H1 (cell line): ENCODE measurements at regions not wholly inside any gene's neighbourhood (a gene's known extent, or its start where the extent isn't known, plus 50 kb on each side); places are given as distances from the start of the nearest gene placed in this dataset.

Experiments
- CTCF ChIA-PET: fragments of 300-600 bp; sonication (Branson Sonifier 250); formaldehyde crosslinking; loops from one replicate; lab custom pipeline; 2021; ENCODE audit not compliant: partially characterized antibody; lab: Charles Lee
- POLR2A ChIA-PET: fragments of 300-600 bp; sonication (Branson Sonifier 250); formaldehyde crosslinking; loops from one replicate; lab custom pipeline; 2021; ENCODE audit warnings: inconsistent platforms; ENCODE audit not compliant: partially characterized antibody; lab: Charles Lee
- DNase-seq, 2 experiments: peaks; one replicate each; pipeline versions ENCODE4 v3.0.0 to v3.0.0-alpha.2; 2010 to 2022; ENCODE audit warnings: low spot score in 2 of 2, low read depth in 1 of 2, mixed read lengths in 1 of 2
- FAIRE-seq: peaks from 2 replicates; lab custom pipeline; 2011; peaks lifted over from hg19 to GRCh38; lab: Jason Lieb, UNC
- H2AFZ ChIP-seq: 2 replicates; pipeline ENCODE4 v1.8.1; 2012; ENCODE audit warnings: low read length, inconsistent platforms
- H2AK5ac ChIP-seq: 2 replicates; pipeline ENCODE4 v1.6.1; 2013; ENCODE audit warnings: low read depth, low read length
- H2BK120ac ChIP-seq: replicated peaks from 2 replicates; pipeline ENCODE3; 2013; ENCODE audit warnings: low read depth, low read length, inconsistent platforms
- H2BK12ac ChIP-seq: 2 replicates; pipeline ENCODE4 v1.6.1; 2013; ENCODE audit warnings: low read depth, low read length
- H2BK15ac ChIP-seq: 2 replicates; pipeline ENCODE4 v1.6.1; 2013; ENCODE audit warnings: low read length
- H2BK20ac ChIP-seq: 2 replicates; pipeline ENCODE4 v1.6.1; 2013; ENCODE audit warnings: low read length
- H2BK5ac ChIP-seq: 2 replicates; pipeline ENCODE4 v1.6.1; 2013; ENCODE audit warnings: low read depth, low read length
- H3K14ac ChIP-seq: 2 replicates; pipeline ENCODE4 v1.6.1; 2013; ENCODE audit warnings: inconsistent platforms; ENCODE audit not compliant: insufficient read length
- H3K18ac ChIP-seq: 2 replicates; pipeline ENCODE4 v1.6.1; 2013; ENCODE audit warnings: low read length; ENCODE audit errors: extremely low read depth
- H3K23ac ChIP-seq: 2 replicates; pipeline ENCODE4 v1.6.1; 2013; ENCODE audit warnings: inconsistent platforms; ENCODE audit not compliant: insufficient read length
- H3K23me2 ChIP-seq: 2 replicates; pipeline ENCODE4 v1.6.1; 2013; ENCODE audit warnings: low read depth, low read length
- H3K27ac ChIP-seq: 2 replicates; pipeline ENCODE4 v1.6.1; 2011; ENCODE audit warnings: low read depth, low read length, inconsistent platforms
- H3K27me3 ChIP-seq, 4 experiments: replicated peaks in 1 of 4; 1 replicate in 1 of 4; 2 replicates in 3 of 4; pipeline versions ENCODE4 v1.6.1 to v1.8.1; 2011 to 2013; ENCODE audit warnings: low read length in 3 of 4, mild to moderate bottlenecking in 3 of 4, inconsistent platforms in 2 of 4, mixed read lengths in 2 of 4, moderate library complexity in 1 of 4; ENCODE audit not compliant: control insufficient read depth in 3 of 4, insufficient read depth in 3 of 4; ENCODE audit errors: extremely low read depth in 1 of 4
- H3K36me3 ChIP-seq, 4 experiments: 2 replicates each; pipeline versions ENCODE4 v1.6.1 to v1.8.1; 2011 to 2013; ENCODE audit warnings: mild to moderate bottlenecking in 4 of 4, low read length in 3 of 4, moderate library complexity in 2 of 4, control low read depth in 1 of 4, inconsistent platforms in 1 of 4; ENCODE audit not compliant: insufficient read depth in 4 of 4, control insufficient read depth in 2 of 4
- H3K4ac ChIP-seq: replicated peaks from 2 replicates; pipeline ENCODE3; 2013; ENCODE audit warnings: low read length, low read depth, mixed read lengths, inconsistent platforms; ENCODE audit not compliant: insufficient read length
- H3K4me1 ChIP-seq, 4 experiments: replicated peaks in 1 of 4; 1 replicate in 1 of 4; 2 replicates in 3 of 4; pipeline versions ENCODE4 v1.6.1 to v1.8.1; 2011 to 2013; ENCODE audit warnings: low read length in 3 of 4, inconsistent platforms in 2 of 4, mixed read lengths in 1 of 4; ENCODE audit not compliant: insufficient read depth in 4 of 4, control insufficient read depth in 3 of 4
- H3K4me2 ChIP-seq, 2 experiments: 2 replicates each; pipeline versions ENCODE4 v1.6.1 to v1.8.1; 2011 to 2013; ENCODE audit warnings: low read depth in 2 of 2, low read length in 2 of 2, control low read depth in 1 of 2, inconsistent platforms in 1 of 2, mild to moderate bottlenecking in 1 of 2; ENCODE audit not compliant: insufficient read depth in 1 of 2
- H3K4me3 ChIP-seq, 4 experiments: fragments of 200-600, 300-600 bp in 1 of 4; sonication (generic), shearing (Covaris generic), sonication (Bioruptor Twin) in 1 of 4; 2 replicates each; pipeline versions ENCODE4 v1.5.1 to v1.8.1; 2011 to 2016; ENCODE audit warnings: low read length in 4 of 4, low read depth in 3 of 4, control low read depth in 2 of 4, inconsistent platforms in 2 of 4, mild to moderate bottlenecking in 2 of 4, mixed read lengths in 1 of 4, moderate library complexity in 1 of 4; ENCODE audit not compliant: insufficient read depth in 2 of 4; ENCODE audit errors: extremely low read depth in 1 of 4
- H3K56ac ChIP-seq: replicated peaks from 2 replicates; pipeline ENCODE3; 2013; ENCODE audit warnings: low read depth, mild to moderate bottlenecking, mixed read lengths, low read length, inconsistent platforms; ENCODE audit not compliant: insufficient read length
- H3K79me1 ChIP-seq: 2 replicates; pipeline ENCODE4 v1.6.1; 2013; ENCODE audit warnings: low read depth, low read length, control low read depth
- H3K79me2 ChIP-seq, 2 experiments: 2 replicates each; pipeline versions ENCODE4 v1.6.1 to v1.8.1; 2012 to 2013; ENCODE audit warnings: low read length in 2 of 2, mild to moderate bottlenecking in 2 of 2, inconsistent platforms in 1 of 2; ENCODE audit not compliant: insufficient read depth in 2 of 2, control insufficient read depth in 1 of 2
- H3K9ac ChIP-seq, 4 experiments: replicated peaks in 1 of 4; 1 replicate in 1 of 4; 2 replicates in 3 of 4; pipeline versions ENCODE4 v1.6.1 to v1.8.1; 2011 to 2013; ENCODE audit warnings: low read depth in 3 of 4, low read length in 3 of 4, control low read depth in 2 of 4, mild to moderate bottlenecking in 2 of 4, moderate library complexity in 2 of 4, inconsistent platforms in 1 of 4; ENCODE audit errors: extremely low read depth in 1 of 4
- H3K9me3 ChIP-seq, 2 experiments: 2 replicates each; pipeline versions ENCODE4 v1.6.1 to v1.8.1; 2012 to 2013; ENCODE audit warnings: mild to moderate bottlenecking in 2 of 2, moderate library complexity in 2 of 2, control low read depth in 1 of 2, inconsistent platforms in 1 of 2, low read depth in 1 of 2, low read length in 1 of 2, mixed read lengths in 1 of 2; ENCODE audit not compliant: insufficient read depth in 2 of 2
- H4K20me1 ChIP-seq, 2 experiments: replicated peaks in 1 of 2; 2 replicates each; pipeline versions ENCODE3 to v1.8.1; 2011 to 2013; ENCODE audit warnings: inconsistent platforms in 2 of 2, low read length in 2 of 2, mild to moderate bottlenecking in 1 of 2; ENCODE audit not compliant: insufficient read depth in 2 of 2, control insufficient read depth in 1 of 2
- H4K5ac ChIP-seq: 2 replicates; pipeline ENCODE4 v1.6.1; 2013; ENCODE audit warnings: low read length, low read depth, mixed read lengths, inconsistent platforms; ENCODE audit not compliant: insufficient read length
- H4K8ac ChIP-seq: 2 replicates; pipeline ENCODE4 v1.8.0; 2013; ENCODE audit warnings: mild to moderate bottlenecking, moderate library complexity, low read length, inconsistent platforms; ENCODE audit not compliant: insufficient read depth; ENCODE audit errors: extremely low read depth
- H4K91ac ChIP-seq: replicated peaks from 2 replicates; pipeline ENCODE3; 2013; ENCODE audit warnings: low read length, mixed read lengths, inconsistent platforms; ENCODE audit not compliant: insufficient read length
- CBX5 ChIP-seq: fragments of 300-800, 300-1000 bp; sonication (generic); IDR thresholded peaks from 2 replicates; pipeline ENCODE4 v1.7.1; 2016; ENCODE audit warnings: antibody characterized with exemption, low read length, low read depth
- CEBPB ChIP-seq: IDR thresholded peaks from 2 replicates; pipeline ENCODE4 v1.6.1; 2012; ENCODE audit warnings: low read depth, low read length
- CHD2 ChIP-seq: IDR thresholded peaks from 2 replicates; pipeline ENCODE4 v1.6.1; 2012; ENCODE audit warnings: low read length, improper control_type of control experiment
- JUN ChIP-seq: IDR thresholded peaks from 2 replicates; pipeline ENCODE4 v1.6.1; 2011; ENCODE audit warnings: low read depth, mild to moderate bottlenecking, improper control_type of control experiment, low read length
- JUND ChIP-seq: IDR thresholded peaks from 2 replicates; pipeline ENCODE4 v1.6.1; 2011; ENCODE audit warnings: mild to moderate bottlenecking, improper control_type of control experiment, low read length
- MAFK ChIP-seq: IDR thresholded peaks from 2 replicates; pipeline ENCODE4 v1.6.1; 2012; ENCODE audit warnings: low read depth, mild to moderate bottlenecking, improper control_type of control experiment, low read length
- NANOG ChIP-seq: IDR thresholded peaks from 2 replicates; pipeline ENCODE4 v1.6.1; 2011; ENCODE audit warnings: low read length, low read depth, mild to moderate bottlenecking, inconsistent platforms; ENCODE audit not compliant: insufficient read depth, poor library complexity, severe bottlenecking
- NRF1 ChIP-seq: IDR thresholded peaks from 2 replicates; pipeline ENCODE4 v1.6.1; 2011; ENCODE audit warnings: mild to moderate bottlenecking, low read depth, low read length, improper control_type of control experiment
- POU5F1 ChIP-seq: IDR thresholded peaks from 2 replicates; pipeline ENCODE4 v1.6.1; 2011; ENCODE audit warnings: low read depth, mild to moderate bottlenecking, low read length, moderate library complexity
- TAF7 ChIP-seq: optimal IDR thresholded peaks from 2 replicates; pipeline ENCODE3; 2011; ENCODE audit warnings: low read depth, mild to moderate bottlenecking, inconsistent platforms, low read length, moderate library complexity, borderline replicate concordance
- TBP ChIP-seq: IDR thresholded peaks from 2 replicates; pipeline ENCODE4 v1.6.1; 2011; ENCODE audit warnings: low read depth, low read length, improper control_type of control experiment
- USF2 ChIP-seq: IDR thresholded peaks from 2 replicates; pipeline ENCODE4 v1.6.1; 2011; ENCODE audit warnings: low read length, improper control_type of control experiment
- YY1 ChIP-seq: IDR thresholded peaks from 2 replicates; pipeline ENCODE4 v1.6.1; 2011; ENCODE audit warnings: low read depth, mild to moderate bottlenecking, low read length
- ZNF274 ChIP-seq: IDR thresholded peaks from 2 replicates; pipeline ENCODE4 v1.7.0; 2012; ENCODE audit warnings: low read length, borderline replicate concordance; ENCODE audit errors: extremely low read depth
- TF ChIP-seq, protein P1 (sequence below): IDR thresholded peaks from 2 replicates; pipeline ENCODE4 v1.6.1; 2011; ENCODE audit warnings: low read depth, mild to moderate bottlenecking, low read length; ENCODE audit not compliant: insufficient read depth

DNA sequence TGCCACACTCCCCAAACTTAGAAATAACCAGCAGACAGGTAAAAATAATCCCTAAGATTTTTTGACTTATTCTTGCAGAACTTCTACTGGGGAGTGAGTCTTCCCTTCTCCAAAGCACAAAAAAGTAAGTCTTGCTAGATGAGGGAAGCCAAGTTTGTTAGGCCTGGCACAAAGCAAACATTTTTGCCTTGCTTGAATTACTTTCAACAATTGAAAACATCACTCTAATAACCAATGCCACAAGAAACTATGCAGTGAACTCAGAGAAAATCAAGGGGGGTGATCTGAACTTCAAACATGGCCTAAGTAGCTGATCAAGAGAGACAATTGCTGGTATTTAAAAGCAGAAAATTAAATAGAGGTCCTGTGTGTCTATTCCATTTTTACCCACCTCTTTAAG is 123.6 kb upstream of the SLC1A3 start:
- H3K79me1 ChIP-seq = no peaks in the 10 kb centered on the region
- no peak overlapping the region for H2AFZ ChIP-seq
- no peak overlapping the region for H4K5ac ChIP-seq
- TF ChIP-seq JUN = no peak
- no peak for TF ChIP-seq JUND
- no peak for TF ChIP-seq USF2
- no peak for TF ChIP-seq TAF7
- no peak for TF ChIP-seq CEBPB
- TF ChIP-seq CHD2 = no peak
- TF ChIP-seq ZNF274 = no peak
- no peak for TF ChIP-seq NANOG
- TF ChIP-seq MAFK = no peak
- no peak for TF ChIP-seq CBX5
- no peak for TF ChIP-seq POU5F1
- TF ChIP-seq, protein P1, sequence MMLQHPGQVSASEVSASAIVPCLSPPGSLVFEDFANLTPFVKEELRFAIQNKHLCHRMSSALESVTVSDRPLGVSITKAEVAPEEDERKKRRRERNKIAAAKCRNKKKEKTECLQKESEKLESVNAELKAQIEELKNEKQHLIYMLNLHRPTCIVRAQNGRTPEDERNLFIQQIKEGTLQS = no peak
- no peak for TF ChIP-seq TBP
- TF ChIP-seq NRF1 = no peak
- TF ChIP-seq YY1 = no peak
- no peaks in the 10 kb centered on the region for H4K20me1 ChIP-seq
- H3K56ac ChIP-seq = no peak overlapping the region
- H4K8ac ChIP-seq = no peak overlapping the region
- no peak overlapping the region for H2BK120ac ChIP-seq
- no peak overlapping the region for H3K27ac ChIP-seq
- no peak overlapping the region for H2BK12ac ChIP-seq
- ChIA-PET CTCF (no interaction called here), POLR2A (no interaction called here)
- no peak overlapping the region for H3K18ac ChIP-seq
- no peak overlapping the region for H3K14ac ChIP-seq
- no peak overlapping the region for H3K9ac ChIP-seq
- DNase-seq (no peak), FAIRE-seq (no peak)
- no peak overlapping the region for H3K4me3 ChIP-seq
- no peaks in the 10 kb centered on the region for H3K36me3 ChIP-seq
- no peak overlapping the region for H3K4ac ChIP-seq
- no peaks in the 10 kb centered on the region for H3K79me2 ChIP-seq
- H3K27me3 ChIP-seq = no peaks in the 10 kb centered on the region
- H3K23ac ChIP-seq = no peak overlapping the region
- H4K91ac ChIP-seq = no peak overlapping the region
- no peak overlapping the region for H3K4me2 ChIP-seq
- no peaks in the 10 kb centered on the region for H3K23me2 ChIP-seq
- no peak overlapping the region for H2BK20ac ChIP-seq
- H2BK5ac ChIP-seq = no peak overlapping the region
- no peaks in the 10 kb centered on the region for H3K9me3 ChIP-seq
- H3K4me1 ChIP-seq = no peaks in the 10 kb centered on the region
- no peak overlapping the region for H2AK5ac ChIP-seq
- H2BK15ac ChIP-seq = no peak overlapping the region
